ENCODE measurements at regions not wholly inside any gene's neighbourhood (a gene's known extent, or its start where the extent isn't known, plus 50 kb on each side); places are given as distances from the start of the nearest gene placed in this dataset.

DNA sequence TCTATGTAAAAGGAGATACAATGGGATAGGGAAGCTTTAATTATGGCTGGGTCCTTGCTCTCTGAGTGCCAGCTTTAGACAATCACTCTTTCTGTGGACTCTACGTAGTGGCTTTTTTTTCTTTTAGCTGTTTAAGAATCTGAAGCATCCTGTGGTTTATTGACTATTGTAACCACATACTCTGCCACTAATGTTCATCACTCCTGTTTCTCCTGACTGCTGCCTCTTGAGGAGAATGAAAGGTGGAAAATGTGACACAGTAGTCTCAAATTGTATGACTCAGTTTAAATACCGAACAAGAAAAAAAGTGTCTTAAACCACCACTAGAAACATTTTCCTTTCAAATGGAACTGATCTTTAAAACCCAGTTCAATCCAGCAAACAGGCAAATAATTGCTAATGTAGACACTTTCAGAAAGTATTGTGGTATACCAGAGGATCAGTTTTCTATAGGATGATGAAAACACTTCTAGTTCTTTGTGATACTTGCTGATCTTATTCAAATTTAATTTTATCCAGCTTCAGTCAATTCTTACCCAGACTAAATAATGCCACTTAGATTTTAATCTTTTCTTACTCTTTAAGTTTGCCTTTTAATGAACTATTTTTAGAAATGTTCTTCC is 302.7 kb upstream of the PMFBP1 start:
- Histone ChIP-seq H3K4me1 (ENCODE audit: low read depth, poor library complexity, severe bottlenecking) (peaks cover 80% of the 10 kb centered on the region), H3K27ac (peak overlapping the region; percentile 89), H3K27me3 (ENCODE audit: insufficient read depth, low read depth) (no peaks in the 10 kb centered on the region), H3K36me3 (ENCODE audit: insufficient read depth) (no peaks in the 10 kb centered on the region), H2AFZ (ENCODE audit: low read depth) (no peak overlapping the region), H3K4me2 (peak overlapping the region; percentile 95), H3K9ac (peak overlapping the region; percentile 51; the same call in 1 of the 2 replicates), H4K20me1 (ENCODE audit: insufficient read depth) (no peaks in the 10 kb centered on the region), H3K79me2 (ENCODE audit: insufficient read depth, low read depth) (no peaks in the 10 kb centered on the region), H3K4me3 (IDR thresholded peaks at IDR 0.05; ENCODE audit: insufficient read depth, low read depth, low read length) (no peak overlapping the region)
- TF ChIP-seq CTCF (conservative IDR thresholded peaks at IDR 0.05; ENCODE audit: low read depth, low read length): no peak

- peak overlapping the region; percentile 51 for H3K9ac ChIP-seq
- no peak overlapping the region for H2AFZ ChIP-seq (ENCODE audit: low read depth)
- peak overlapping the region; percentile 95 for H3K4me2 ChIP-seq
- no peaks in the 10 kb centered on the region for H3K79me2 ChIP-seq (ENCODE audit: insufficient read depth, low read depth)
- TF ChIP-seq CTCF (conservative IDR thresholded peaks at IDR 0.05; ENCODE audit: low read depth, low read length): no peak
- H4K20me1 ChIP-seq (ENCODE audit: insufficient read depth): no peaks in the 10 kb centered on the region
- peak overlapping the region; percentile 89 for H3K27ac ChIP-seq
- no peaks in the 10 kb centered on the region for H3K27me3 ChIP-seq (ENCODE audit: insufficient read depth, low read depth)
- no peaks in the 10 kb centered on the region for H3K36me3 ChIP-seq (ENCODE audit: insufficient read depth)
- peaks cover 76% of the 10 kb centered on the region for H3K4me1 ChIP-seq (ENCODE audit: low read depth, poor library complexity, severe bottlenecking)
- no peak overlapping the region for H3K4me3 ChIP-seq (IDR thresholded peaks at IDR 0.05; ENCODE audit: insufficient read depth, low read depth, low read length)
Measured at GRCh38 chr16:72473631-72474030, 301.7 kb upstream of the PMFBP1 start.

DNA sequence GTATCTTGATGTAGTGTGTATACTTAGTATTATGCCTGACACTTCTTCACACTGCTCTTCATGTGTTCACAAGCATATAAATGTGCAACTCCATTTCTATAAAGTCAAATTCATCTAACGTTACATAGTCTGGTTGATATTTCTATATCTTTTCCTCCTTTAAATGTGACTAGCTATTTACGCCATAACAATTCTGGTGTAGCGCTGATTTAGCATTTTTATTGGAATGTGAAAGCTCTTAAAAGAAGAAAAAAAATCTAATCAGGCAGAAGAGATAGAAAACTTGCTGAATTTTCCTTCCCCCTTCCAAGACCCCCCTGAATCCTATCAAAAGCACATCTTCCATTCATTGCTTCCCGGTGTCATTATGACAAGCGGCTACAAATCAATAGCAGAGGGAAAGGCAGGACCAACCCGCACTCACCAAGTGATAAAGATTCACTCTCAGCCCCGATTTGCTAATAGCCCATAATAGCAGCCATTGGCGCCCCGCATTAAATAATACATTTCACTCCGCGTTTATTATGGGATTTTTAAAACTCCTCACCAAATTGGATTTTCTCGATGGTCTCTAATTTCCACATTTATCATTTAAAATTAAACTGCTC is 299.5 kb upstream of the PMFBP1 start:
- no peak overlapping the region for H3K9ac ChIP-seq
- no peak overlapping the region for H3K4me2 ChIP-seq
- H3K79me2 ChIP-seq (ENCODE audit: insufficient read depth, low read depth): no peaks in the 10 kb centered on the region
- H4K20me1 ChIP-seq (ENCODE audit: insufficient read depth): no peaks in the 10 kb centered on the region
- H3K27ac ChIP-seq: no peak overlapping the region
- H2AFZ ChIP-seq (ENCODE audit: low read depth): no peak overlapping the region
- no peaks in the 10 kb centered on the region for H3K36me3 ChIP-seq (ENCODE audit: insufficient read depth)
- no peak for TF ChIP-seq CTCF (conservative IDR thresholded peaks at IDR 0.05; ENCODE audit: low read depth, low read length)
- H3K4me1 ChIP-seq (ENCODE audit: low read depth, poor library complexity, severe bottlenecking): peaks cover 76% of the 10 kb centered on the region
- H3K27me3 ChIP-seq (ENCODE audit: insufficient read depth, low read depth): no peaks in the 10 kb centered on the region
- no peak overlapping the region for H3K4me3 ChIP-seq (IDR thresholded peaks at IDR 0.05; ENCODE audit: insufficient read depth, low read depth, low read length)

GRCh38 chr16:72470541-72470940 is 298.6 kb upstream of the PMFBP1 start:
- Histone ChIP-seq H3K4me1 (ENCODE audit: low read depth, poor library complexity, severe bottlenecking) (peaks cover 67% of the 10 kb centered on the region), H3K36me3 (ENCODE audit: insufficient read depth) (no peaks in the 10 kb centered on the region), H3K27ac (no peak overlapping the region), H3K79me2 (ENCODE audit: insufficient read depth, low read depth) (no peaks in the 10 kb centered on the region), H3K4me3 (IDR thresholded peaks at IDR 0.05; ENCODE audit: insufficient read depth, low read depth, low read length) (no peak overlapping the region), H4K20me1 (ENCODE audit: insufficient read depth) (no peaks in the 10 kb centered on the region), H3K4me2 (no peak overlapping the region), H3K9ac (no peak overlapping the region), H3K27me3 (ENCODE audit: insufficient read depth, low read depth) (no peaks in the 10 kb centered on the region), H2AFZ (ENCODE audit: low read depth) (no peak overlapping the region)
- TF ChIP-seq CTCF (conservative IDR thresholded peaks at IDR 0.05; ENCODE audit: low read depth, low read length): no peak
